ENCODE measurements at regions not wholly inside any gene's neighbourhood (a gene's known extent, or its start where the extent isn't known, plus 50 kb on each side); places are given as distances from the start of the nearest gene placed in this dataset.
A peak's percentile ranks its signal among the peaks of the same experiment; 100 is the strongest.

- TF ChIP-seq CTCF (optimal IDR thresholded peaks at IDR 0.05 in 1 of 3, IDR thresholded peaks at IDR 0.05 in 1 of 3, conservative IDR thresholded peaks at IDR 0.05 in 1 of 3; ENCODE audit: extremely low read depth in 1 of 3, insufficient read depth in 2 of 3, low read length in 3 of 3) = no peak
- TF ChIP-seq EZH2 (IDR thresholded peaks at IDR 0.05; ENCODE audit: low read length) = no peak
- Histone ChIP-seq H3K4me3 (ENCODE audit: control insufficient read depth in 2 of 3, extremely low read depth in 1 of 3, insufficient read depth in 2 of 3, low read depth in 1 of 3, low read length in 3 of 3) (no peak overlapping the region), H3K79me2 (ENCODE audit: control insufficient read depth, insufficient read depth, low read length) (no peaks in the 10 kb centered on the region), H3K4me2 (ENCODE audit: control insufficient read depth, extremely low read depth, insufficient read depth, low read depth, low read length) (peak overlapping the region; percentile 31), H3K27ac (ENCODE audit: control insufficient read depth, insufficient read depth, low read length) (peak overlapping the region; percentile 56), H3K36me3 (ENCODE audit: control insufficient read depth in 2 of 2, extremely low read depth in 1 of 2, insufficient read depth in 2 of 2, low read length in 2 of 2) (no peaks in the 10 kb centered on the region), H4K20me1 (ENCODE audit: control insufficient read depth, extremely low read depth, insufficient read depth, low read length) (no peaks in the 10 kb centered on the region), H3K4me1 (ENCODE audit: control insufficient read depth, extremely low read depth, insufficient read depth, low read length) (peaks cover 11% of the 10 kb centered on the region), H3K9me1 (ENCODE audit: control insufficient read depth, extremely low read depth, insufficient read depth, low read length) (no peaks in the 10 kb centered on the region), H3K27me3 (ENCODE audit: control insufficient read depth, extremely low read depth, insufficient read depth, low read length) (no peaks in the 10 kb centered on the region), H2AFZ (ENCODE audit: control insufficient read depth, low read length) (peak overlapping the region; percentile 13), H3K9me3 (ENCODE audit: control insufficient read depth, low read depth, low read length) (peaks cover 4% of the 10 kb centered on the region), H3K9ac (ENCODE audit: control insufficient read depth, extremely low read depth, insufficient read depth, low read length) (no peak overlapping the region)
- FAIRE-seq (peak; percentile 94), DNase-seq (ENCODE audit: low read depth, low spot score) (peak; percentile 90)
- dilution Hi-C loops (cut with MboI; ENCODE audit: extremely low pct_ligation_motif_present, low sequenced_read_pairs) = no loop called here
Measured at GRCh38 chr9:113695901-113696300, 180.2 kb upstream of the ZNF618 start.

- H3K9ac ChIP-seq (ENCODE audit: control insufficient read depth, extremely low read depth, insufficient read depth, low read length) = no peak overlapping the region
- H3K27ac ChIP-seq (ENCODE audit: control insufficient read depth, insufficient read depth, low read length) = no peak overlapping the region
- no peak for DNase-seq (ENCODE audit: low read depth, low spot score)
- no peaks in the 10 kb centered on the region for H3K79me2 ChIP-seq (ENCODE audit: control insufficient read depth, insufficient read depth, low read length)
- H3K4me1 ChIP-seq (ENCODE audit: control insufficient read depth, extremely low read depth, insufficient read depth, low read length) = no peaks in the 10 kb centered on the region
- peaks cover 4% of the 10 kb centered on the region for H3K9me3 ChIP-seq (ENCODE audit: control insufficient read depth, low read depth, low read length)
- H3K27me3 ChIP-seq (ENCODE audit: control insufficient read depth, extremely low read depth, insufficient read depth, low read length) = no peaks in the 10 kb centered on the region
- dilution Hi-C loops (cut with MboI; ENCODE audit: extremely low pct_ligation_motif_present, low sequenced_read_pairs) = no loop called here
- TF ChIP-seq EZH2 (IDR thresholded peaks at IDR 0.05; ENCODE audit: low read length) (no peak), CTCF (optimal IDR thresholded peaks at IDR 0.05 in 1 of 3, IDR thresholded peaks at IDR 0.05 in 1 of 3, conservative IDR thresholded peaks at IDR 0.05 in 1 of 3; ENCODE audit: extremely low read depth in 1 of 3, insufficient read depth in 2 of 3, low read length in 3 of 3) (no peak)
- H3K4me2 ChIP-seq (ENCODE audit: control insufficient read depth, extremely low read depth, insufficient read depth, low read depth, low read length) = no peak overlapping the region
- no peaks in the 10 kb centered on the region for H3K36me3 ChIP-seq (ENCODE audit: control insufficient read depth in 2 of 2, extremely low read depth in 1 of 2, insufficient read depth in 2 of 2, low read length in 2 of 2)
- H4K20me1 ChIP-seq (ENCODE audit: control insufficient read depth, extremely low read depth, insufficient read depth, low read length) = no peaks in the 10 kb centered on the region
- H3K4me3 ChIP-seq (ENCODE audit: control insufficient read depth in 2 of 3, extremely low read depth in 1 of 3, insufficient read depth in 2 of 3, low read depth in 1 of 3, low read length in 3 of 3) = no peak overlapping the region
- no peaks in the 10 kb centered on the region for H3K9me1 ChIP-seq (ENCODE audit: control insufficient read depth, extremely low read depth, insufficient read depth, low read length)
- FAIRE-seq = no peak
- no peak overlapping the region for H2AFZ ChIP-seq (ENCODE audit: control insufficient read depth, low read length)
Measured at GRCh38 chr9:113701774-113702755, 174.0 kb upstream of the ZNF618 start.

All from keratinocyte (primary cell).